GM21528 (cell line): ENCODE measurements at regions not wholly inside any gene's neighbourhood (a gene's known extent, or its start where the extent isn't known, plus 50 kb on each side); places are given as distances from the start of the nearest gene placed in this dataset.

ENCODE experiments used
- ATAC-seq: cut with Tn5 transposase; IDR thresholded peaks from one replicate; pipeline ENCODE4 v1.9.1; 2021; ENCODE audit warnings: mild to moderate bottlenecking, moderate library complexity; ENCODE audit not compliant: unreplicated experiment, low FRiP score

DNA sequence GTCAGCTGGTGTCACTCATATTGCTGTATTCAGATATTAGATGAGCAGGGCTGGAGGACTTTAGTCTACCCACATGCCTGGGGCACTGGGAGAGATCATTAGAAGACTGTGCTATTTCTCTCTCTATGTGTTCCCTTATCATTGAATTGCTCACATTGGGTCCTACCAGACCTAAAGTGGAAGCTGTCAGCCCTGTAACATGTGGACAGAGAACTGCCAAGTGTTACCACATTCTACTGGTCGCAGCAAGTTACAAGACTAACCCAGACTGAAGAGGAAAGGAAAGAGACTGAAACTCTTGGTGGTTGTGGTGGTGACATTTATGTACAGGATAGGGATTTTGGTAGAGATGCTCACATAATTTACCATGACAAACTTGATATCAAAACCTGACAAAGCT, 627.1 kb upstream of the FZD8 start:
- ATAC-seq = no peak

DNA sequence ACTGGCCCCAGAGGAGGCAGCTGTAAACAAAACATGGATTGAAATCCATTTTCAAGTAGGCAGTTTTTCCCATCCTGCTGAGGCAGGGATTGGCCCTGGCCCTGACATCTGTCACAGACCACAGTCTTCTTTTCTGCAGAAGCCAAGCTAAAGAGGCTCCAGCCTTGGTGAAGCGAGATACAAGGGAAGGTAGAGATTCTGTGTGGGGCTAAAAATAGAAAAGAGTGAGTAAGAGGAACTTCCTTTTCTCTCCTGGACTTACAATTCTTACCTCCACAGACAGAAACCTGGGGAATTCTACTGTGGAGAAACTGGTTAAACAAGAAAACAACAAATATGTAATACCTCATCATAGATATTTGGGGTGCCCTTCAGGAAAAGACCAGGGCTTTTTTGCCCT, 624.8 kb upstream of the FZD8 start:
- no peak for ATAC-seq

DNA sequence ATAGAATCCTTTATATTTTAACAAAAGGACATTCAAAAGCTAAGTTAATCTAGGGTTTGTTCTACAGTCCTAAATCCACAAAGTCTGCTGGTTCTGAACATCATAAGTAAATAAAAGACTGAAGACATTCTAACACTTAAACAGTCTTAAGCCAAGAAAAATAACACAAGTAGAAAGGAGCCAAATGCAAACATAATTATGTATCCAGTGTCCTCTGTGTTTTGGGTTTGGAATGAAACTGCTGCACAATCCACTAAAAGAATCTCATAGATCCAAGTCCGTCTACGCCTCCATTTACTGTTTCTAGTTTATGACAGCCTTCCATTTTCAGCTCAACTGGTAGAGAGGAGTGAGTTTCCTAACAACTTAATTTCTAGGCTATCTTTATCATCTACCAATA, 623.6 kb upstream of the FZD8 start:
- ATAC-seq = no peak

DNA sequence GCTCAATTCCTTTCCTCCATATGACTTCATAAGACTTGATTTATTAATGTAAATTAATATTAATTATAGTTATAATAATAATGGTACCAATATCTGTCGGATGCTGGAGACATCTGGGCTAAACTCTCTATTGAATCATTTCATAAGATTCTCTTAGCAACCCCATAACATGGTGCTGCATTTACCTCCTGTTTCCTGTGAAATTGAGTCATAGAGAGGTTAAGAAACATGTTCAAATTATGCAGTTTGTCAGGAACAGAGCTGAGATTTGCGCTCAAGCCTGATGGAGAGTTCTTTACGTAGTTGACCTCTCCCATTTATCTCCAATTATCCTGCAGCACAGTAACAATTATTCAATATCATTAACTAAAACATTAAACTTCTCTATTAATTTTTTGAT, 621.8 kb upstream of the FZD8 start:
- no peak for ATAC-seq

DNA sequence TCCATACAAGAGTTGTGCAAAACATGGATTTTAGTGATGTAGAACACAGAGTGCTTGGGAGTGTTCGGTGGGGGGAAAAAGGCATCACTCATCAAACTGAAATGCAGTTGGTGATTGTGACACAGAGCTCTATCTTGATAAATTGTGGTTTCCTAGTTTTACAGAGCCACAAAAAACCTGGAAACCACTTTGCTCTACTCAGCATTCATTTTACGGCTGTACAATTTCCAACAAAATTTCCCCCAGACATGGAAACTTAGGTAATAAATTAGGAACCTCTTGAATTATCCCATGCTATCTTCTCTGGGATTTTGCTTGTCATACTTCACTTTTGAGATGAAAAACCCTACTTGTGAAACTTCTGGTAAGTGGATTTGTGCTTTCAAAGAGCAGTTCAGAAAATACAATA, 614.9 kb upstream of the FZD8 start:
- ATAC-seq = no peak

DNA sequence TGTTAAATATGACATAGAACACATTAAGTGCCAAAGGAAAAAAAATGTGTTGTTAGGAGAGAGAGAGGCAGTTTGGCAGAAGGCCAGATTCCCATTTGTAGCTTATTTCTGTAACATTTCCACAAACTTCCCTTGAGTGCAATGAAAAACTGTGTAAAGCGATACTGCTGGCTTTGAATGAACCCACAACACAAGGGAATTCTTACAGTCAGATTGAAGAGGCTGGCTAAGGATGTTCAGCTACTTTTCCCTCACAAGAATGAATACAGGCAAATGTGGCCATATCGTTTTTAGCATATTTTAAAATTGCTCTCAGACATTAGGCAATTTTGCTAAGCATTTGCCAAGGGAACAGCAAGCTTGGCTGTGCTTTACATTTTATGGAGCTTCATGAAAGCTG, 614.1 kb upstream of the FZD8 start:
- no peak for ATAC-seq

DNA sequence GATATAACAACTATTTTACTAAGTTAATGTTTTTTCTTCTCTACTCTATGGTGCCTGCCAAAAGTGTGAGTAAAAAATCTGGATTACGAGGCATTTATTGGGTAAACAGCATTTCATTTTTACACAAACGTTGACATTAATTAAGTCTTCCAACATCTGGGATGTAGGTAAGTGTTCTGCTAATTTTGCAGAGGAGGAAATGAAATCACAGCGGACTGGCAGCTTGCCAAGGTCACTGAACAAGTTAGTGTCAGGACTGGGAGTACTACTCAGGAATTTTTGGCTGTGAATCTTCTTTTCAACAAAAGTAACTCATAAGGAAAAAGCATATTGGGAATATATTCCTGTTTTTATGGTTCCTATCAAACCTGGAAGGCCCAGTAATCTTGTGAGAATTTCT, 612.1 kb upstream of the FZD8 start:
- no peak for ATAC-seq

DNA sequence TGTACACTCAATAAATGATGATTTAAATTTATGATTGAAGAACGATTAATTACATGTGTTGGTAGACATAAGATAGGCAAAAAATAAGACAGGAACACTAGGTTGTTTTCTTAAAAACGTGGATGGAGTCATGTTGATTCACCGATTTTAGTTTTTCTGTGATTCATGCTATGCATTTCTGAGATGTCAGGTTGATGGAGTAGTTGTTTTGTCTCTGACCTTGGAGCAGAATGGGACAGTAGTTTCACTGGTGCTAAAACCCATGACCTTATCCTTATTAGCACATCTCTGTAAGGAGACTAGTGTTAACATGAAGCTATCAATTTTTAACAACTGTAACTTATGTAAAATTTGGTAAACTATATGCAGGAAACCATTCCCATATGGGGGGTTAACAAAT, 611.6 kb upstream of the FZD8 start:
- no peak for ATAC-seq

DNA sequence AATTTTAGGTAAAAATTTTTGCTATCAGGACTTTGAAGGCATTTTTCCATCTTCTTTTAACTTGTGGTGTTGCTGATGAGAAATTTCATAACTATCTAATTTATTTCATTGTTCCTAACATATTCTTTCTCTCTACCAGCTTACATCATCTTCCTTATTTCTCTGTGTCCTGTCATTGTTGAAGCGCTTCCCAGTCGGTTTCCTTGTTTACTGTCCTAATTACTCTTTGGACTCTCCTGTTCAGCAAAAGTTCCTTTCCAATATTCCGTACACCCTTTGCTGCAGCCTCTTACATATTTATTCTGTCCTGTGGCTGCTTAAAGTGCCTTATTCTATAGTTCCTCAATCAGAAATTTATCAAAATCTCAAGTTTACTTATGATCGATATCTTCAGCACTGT, 609.0 kb upstream of the FZD8 start:
- no peak for ATAC-seq

DNA sequence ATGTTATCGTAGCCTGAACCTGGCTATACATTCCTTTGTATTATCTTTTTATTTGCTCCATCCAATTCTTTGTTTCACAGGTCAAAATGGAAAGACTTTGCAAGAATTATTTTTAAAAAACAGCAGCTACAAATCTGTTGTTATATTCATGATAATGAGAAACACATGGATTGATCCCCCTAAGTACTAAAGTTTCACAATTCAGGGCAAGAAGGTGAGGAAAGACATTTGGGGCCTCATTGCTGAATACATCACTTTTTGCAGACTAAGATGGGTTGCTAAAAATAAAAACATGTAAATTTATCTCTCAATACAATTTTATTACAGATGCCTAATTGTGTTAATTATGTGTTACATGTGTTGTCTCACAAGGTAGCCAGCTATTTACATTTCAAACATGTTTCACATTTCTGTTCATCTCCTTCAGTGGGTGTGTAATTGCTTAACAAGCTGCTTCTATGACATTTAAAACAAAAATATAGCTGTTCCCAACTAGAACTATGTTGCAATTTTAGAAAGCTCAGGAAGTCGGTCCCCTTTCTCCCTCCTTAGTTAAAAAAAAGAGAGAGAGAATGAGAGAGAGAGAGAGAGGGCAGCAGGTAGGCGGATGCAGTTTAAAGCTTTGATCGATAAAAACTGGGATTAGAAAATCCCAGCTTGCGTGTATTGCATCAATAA, 606.3 kb upstream of the FZD8 start:
- ATAC-seq = no peak

DNA sequence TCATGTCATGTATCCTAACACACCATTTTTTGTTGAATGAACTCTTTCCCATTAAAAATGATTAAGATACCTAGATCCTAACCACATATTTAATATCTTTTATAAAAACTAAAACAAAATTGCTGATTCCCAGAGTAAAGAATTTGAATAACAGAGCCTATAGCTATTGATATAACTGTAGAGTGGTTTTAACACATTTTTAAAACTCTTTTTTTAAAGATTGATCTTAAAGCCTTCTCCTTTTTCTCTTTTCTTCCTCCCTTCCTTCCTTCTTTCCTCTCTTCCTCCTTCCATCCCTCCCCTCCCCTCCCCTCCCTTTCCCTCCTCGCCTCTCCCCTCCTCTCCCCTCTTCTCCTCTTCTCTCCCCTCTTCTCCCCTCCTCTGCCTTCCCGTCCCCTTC, 605.4 kb upstream of the FZD8 start:
- ATAC-seq = no peak

DNA sequence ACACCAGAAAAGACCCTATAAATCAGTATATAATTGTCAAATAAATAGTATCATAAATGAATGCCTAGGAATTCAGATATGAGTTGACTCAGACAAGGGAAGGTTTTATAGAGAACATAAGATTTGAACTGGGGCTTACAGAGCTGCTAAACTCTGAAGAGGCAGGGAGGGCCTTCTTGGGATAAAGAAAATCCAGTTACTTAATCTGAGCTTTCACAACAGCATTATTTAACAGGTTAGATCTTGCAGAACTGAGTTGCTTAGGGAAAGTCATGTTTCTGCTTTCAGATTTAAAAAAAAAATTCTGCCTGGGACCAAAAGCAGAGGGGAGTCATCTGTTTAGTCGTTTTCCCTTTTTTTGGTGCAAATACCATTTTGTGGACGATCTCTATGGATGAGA, 594.8 kb upstream of the FZD8 start:
- ATAC-seq = no peak

DNA sequence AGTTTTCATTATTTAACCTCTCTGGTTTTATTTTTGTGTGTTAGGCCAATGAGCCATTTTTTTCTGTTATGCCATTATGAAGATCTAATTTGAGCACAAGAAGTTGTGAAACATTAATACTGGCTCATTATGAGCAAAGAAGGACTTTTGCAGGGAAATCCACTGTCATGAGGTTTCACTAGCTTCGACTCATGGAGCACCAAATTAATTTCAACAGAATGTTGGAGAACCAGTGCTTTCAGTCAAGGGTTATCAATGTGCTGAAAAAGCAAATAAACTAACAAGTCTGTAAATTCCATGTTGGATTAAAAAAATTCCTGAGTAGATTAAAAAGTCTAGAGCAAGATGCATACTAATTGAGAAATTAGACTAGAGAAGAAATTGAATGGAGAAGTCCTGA, 594.2 kb upstream of the FZD8 start:
- no peak for ATAC-seq

DNA sequence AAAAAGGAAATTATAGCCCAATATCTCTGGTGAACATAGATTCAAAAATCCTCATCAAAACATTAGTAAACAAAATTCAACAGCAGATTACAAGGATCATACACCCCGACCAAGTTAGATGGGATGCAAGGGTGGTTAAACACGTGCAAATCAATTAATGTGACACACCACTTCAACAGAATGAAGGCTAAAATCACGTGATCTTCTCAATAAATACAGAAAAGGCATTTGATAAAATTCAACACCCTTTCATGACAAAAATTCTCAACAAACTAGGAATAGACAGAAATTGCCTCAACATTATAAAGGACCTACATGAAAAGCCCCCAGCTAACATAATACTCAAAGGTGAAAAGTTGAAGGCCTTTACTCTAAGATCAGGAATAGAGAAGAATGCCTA, 590.8 kb upstream of the FZD8 start:
- ATAC-seq = no peak

DNA sequence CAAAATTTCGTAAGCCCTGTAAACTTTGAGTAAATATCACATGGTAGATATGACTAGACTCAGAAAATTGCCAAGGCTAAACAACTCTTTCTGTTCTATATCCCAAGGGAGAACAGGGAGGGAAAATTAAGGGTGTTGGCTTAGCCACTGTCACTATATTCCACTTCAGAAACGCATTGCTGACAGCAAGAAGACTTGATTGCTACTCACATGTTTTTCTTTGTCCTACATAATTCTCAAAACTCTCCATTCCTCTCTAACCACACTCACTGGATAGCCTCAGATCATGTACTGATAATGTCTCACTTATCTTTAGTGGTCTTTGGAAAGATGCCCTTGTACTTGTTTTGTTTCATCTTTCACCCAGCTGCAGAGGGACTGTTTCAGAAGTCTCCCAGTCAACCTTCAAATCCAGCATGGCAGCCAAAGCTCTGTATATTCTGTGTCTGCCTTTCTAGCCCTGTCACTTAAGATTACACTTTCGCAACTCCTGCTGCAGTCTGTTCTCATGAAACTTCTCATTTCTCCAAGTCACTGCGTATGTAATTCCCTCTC, 582.4 kb upstream of the FZD8 start:
- no peak for ATAC-seq

DNA sequence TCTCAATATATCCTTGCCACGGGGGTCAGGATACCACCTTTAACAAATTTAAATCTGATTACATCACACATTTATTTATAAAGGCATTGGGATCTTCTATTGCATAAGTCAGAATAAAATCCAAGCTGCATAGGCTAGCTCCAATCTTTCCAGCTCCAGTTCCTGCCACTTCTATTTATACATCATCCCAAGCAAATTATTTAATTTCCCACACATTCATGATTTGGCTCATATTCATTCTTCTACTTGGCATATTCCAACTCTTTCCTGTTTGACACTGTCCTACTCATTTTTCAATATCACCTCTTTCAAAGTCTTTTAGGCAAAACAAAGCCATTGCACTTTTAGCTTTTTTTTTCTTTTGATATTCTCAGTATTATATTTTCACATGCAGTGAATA, 579.0 kb upstream of the FZD8 start:
- no peak for ATAC-seq

DNA sequence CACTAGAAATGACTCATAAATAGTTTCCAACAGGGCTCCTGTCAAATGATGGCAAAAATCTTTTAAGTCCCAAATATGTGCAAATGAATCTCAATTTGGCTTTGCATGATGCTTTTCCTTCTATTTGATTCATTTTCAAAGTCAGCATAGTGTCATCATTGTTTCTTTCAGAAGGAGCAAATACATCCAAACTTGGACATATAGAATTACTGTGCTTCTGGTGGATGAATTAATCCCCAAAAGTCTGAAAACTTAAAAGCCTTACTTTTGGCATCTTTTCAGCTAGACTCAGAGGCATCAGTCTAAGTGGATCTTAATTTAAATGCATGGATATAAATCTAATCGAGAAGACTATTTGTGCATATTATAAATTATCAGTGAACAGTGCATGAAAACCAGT, 578.1 kb upstream of the FZD8 start:
- no peak for ATAC-seq

DNA sequence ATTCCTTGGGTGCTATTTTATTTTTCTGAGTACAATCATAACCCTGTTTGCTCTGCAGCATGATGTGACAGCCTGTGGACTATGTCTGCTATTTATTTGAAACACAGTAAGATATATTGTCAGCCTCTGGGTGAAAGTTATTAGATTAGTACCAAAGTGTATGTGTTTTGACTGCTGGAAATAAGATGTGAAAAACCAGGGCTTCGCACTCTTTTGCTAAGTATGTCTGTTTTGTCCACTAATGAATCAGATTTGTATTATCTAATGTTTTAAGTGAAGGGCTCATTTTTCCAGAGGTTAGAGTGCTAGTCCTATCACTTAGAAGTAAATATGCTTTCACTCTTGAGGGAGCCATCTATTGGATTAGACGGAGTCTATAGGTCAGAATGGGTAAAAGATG, 569.8 kb upstream of the FZD8 start:
- no peak for ATAC-seq

DNA sequence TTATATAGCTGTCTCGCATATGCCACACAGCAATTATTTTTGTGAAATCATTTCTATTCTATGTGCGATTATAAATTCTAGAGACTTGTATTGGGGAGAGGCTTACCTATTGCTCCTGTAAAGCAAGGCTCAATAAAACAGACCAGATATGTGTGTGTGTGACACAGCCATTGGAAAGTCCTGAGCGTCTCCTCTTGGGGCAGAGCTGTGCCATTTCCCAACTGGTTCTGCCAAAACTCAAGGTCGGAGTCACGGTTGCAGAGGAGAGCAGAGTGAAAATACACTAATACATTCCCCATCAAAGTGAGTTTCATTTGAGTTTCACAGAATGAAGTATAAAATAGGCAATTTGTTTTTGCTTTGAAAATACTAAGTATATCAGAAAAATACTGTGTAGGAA, 567.4 kb upstream of the FZD8 start:
- ATAC-seq = no peak

DNA sequence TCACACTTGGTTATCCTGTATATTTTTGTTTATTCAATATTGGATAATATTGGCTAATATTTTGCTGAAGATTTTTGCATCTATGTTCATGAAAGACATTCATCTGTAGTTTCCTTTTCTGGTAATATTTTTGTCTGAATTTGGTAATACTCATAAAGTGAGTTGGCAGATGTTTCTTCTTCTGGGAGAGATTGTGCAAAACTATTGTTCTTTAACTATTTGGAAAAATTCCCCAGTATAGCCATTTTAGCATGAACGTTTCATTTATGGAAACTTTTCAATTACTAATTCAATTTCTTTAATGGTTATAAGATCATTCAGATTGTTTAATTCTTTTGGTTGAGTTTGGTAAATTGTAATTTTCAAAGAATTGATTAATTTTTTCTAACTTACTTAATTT, 560.8 kb upstream of the FZD8 start:
- ATAC-seq = no peak

DNA sequence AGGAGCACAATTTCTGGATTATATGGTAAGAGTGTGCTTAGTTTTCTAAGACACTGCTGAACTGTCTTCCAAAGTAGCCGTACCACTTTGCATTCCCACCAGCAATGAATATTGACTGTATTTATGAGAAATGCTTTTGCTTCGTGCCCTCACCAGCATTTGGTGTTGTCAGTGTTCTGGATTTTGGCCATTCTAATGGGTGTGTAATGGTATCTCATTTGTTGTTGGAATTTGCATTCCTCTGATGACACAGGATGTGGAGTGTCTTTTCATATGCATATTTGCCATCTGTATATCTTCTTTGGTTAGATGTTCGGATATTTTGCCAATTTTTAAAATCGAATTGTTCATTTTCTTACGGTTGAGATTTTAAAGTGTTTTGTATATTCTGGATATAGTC, 558.5 kb upstream of the FZD8 start:
- ATAC-seq = no peak

DNA sequence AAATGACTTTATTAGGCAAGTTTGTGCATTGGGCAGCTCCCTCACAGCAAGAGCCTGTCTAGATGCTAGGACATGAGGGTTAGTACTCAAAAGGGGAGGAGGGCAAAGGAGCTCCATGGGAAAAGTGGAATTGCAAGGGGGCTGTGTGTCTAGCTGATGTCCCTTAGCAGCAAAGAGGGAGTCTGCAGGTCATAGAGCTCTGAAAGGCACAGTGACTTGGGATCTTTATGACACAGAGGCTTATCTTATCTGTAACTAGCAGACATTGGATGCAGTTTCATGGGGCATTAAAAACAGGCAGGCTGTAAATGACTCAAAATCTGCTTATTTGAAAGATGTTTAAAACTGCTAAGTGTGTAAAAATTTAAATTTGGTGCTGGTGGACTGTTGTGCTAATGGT, 556.2 kb upstream of the FZD8 start:
- ATAC-seq = no peak

DNA sequence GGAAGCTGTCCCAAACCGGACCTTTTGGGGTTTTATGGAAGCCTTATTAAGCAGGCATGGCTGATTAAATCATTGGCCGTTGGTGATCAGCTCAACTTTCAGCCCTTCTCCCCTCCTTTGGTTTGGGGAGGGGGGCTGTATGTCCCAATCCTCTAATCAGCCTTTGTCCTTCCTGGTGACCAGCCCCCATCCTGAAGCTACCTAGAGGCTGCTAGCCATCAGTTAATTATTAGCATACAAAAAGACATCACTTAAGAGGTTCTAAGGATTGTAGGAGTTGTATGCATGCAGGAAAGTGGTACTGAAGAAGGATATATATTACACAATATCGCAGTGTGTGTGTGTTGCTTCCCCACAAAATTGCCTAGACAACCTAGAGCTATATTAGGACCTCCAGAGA, 553.3 kb upstream of the FZD8 start:
- ATAC-seq = no peak
